Ovary (tissue), 7 donors: ENCODE measurements at regions not wholly inside any gene's neighbourhood (a gene's known extent, or its start where the extent isn't known, plus 50 kb on each side); places are given as distances from the start of the nearest gene placed in this dataset.
A peak's percentile ranks its signal among the peaks of the same experiment; 100 is the strongest.

Experiments
- DNase-seq, 5 donors: peaks; one replicate each; pipeline ENCODE4 v3.0.0-alpha.2; 2019 to 2020
- H3K27ac ChIP-seq, 2 donors: fragments of 200-600 bp; one replicate each; pipeline versions ENCODE4 v1.5.1 to v1.8.0; 2019 to 2022
- H3K27me3 ChIP-seq: fragments of 200-600 bp; one replicate; pipeline ENCODE4 v1.8.0; 2022
- H3K36me3 ChIP-seq: fragments of 200-600 bp; sonication (generic); one replicate; pipeline ENCODE4 v1.5.1; 2019
- H3K4me1 ChIP-seq: one replicate; pipeline ENCODE4 v1.8.1; 2013; ENCODE audit warnings: mild to moderate bottlenecking, moderate library complexity; ENCODE audit not compliant: insufficient read depth
- H3K4me3 ChIP-seq: fragments of 200-600 bp; sonication (generic); one replicate; pipeline ENCODE4 v1.5.1; 2017
- H3K9me3 ChIP-seq, 2 donors: fragments of 200-600 bp in 1 of 2; sonication (generic) in 1 of 2; one replicate each; pipeline versions ENCODE4 v1.5.1 to v1.8.1; 2013 to 2019; ENCODE audit warnings: mild to moderate bottlenecking in 1 of 2, moderate library complexity in 1 of 2
- EP300 ChIP-seq: sonication (generic); formaldehyde crosslinking; IDR thresholded peaks from one replicate; pipeline ENCODE4 v1.6.1; 2017; ENCODE audit warnings: antibody characterized with exemption
- POLR2A ChIP-seq: fragments of 450-650 bp; IDR thresholded peaks from one replicate; pipeline ENCODE4 v1.6.1; 2017; ENCODE audit warnings: antibody characterized with exemption, mild to moderate bottlenecking, moderate library complexity
- WGBS, 3 donors: extraction: QIAGEN DNeasy Blood & Tissue Kit in 1 of 3; methylation state at CpG; one replicate each; pipeline versions ENCODE4 v1.1.5 to v1.1.7; 2013 to 2017; 5-methylcytosine and 5-hydroxymethylcytosine counted together
- intact Hi-C, 4 donors: fragments of 100-400 bp; cut with DNase I; formaldehyde crosslinking; loops; one replicate each; pipeline versions ENCODE4 v1.11.0 to v1.15.1; 2022 to 2023
- TF ChIP-seq, protein P1 (sequence below), 3 donors: fragments of 450-650 bp in 2 of 3; fragments of 200-600 bp in 1 of 3; IDR thresholded peaks; one replicate each; pipeline versions ENCODE4 v1.5.1 to v1.8.0; 2016 to 2022; ENCODE audit warnings: antibody characterized with exemption in 3 of 3, mild to moderate bottlenecking in 1 of 3
- donor health status: DM: no; HTN: no; CAD: no; lungs with moderate emphysema.
- donor health status: DM: no; HTN: no; CAD: no.
- donor health status: Bipolar disorder and iron deficiency.
- donor health status: DM: no; HTN: no; CAD: no.
- donor health status: DM: yes; HTN: yes; CAD: no.

DNA sequence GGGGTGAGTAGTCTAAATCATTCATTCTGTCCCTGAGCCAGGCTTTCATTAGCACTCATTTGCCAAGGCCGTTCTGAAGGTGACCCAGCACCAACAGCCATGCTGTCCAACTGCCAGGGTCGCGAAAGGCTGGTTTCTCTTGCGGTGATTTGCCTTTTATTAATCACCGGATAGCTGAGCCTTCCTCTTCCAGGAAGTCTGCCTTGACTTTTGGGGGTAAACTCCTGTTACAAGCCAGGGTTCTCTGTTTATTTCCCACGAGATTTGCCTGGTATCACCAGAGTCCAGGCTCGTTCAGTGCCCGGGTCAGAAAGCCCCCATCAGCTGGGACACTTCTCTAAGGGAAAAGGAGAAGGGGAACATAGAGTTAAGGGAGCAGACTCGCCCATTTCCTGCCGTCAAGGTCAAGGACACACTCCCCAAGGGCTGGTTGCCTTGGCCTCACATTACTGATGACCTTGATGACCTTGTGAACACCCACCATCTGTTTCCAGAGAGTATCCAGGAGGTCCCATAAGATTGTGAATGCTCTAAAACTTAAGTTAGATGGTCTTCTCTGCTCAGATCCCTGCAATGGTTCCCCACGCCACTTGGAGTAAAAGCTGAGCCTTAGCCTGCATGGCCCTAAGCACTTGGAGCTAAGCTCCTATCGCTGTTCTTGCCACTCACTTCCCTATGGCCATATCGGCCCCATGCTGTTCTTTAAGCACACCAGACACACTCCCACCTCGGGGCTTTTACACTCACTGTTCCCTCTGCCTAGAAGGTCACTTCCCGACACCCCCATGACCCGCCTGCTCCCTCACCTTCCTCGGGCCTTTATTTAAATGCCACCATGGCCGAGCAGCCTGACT is 96.0 kb upstream of the EPCAM start:
- TF ChIP-seq, protein P1, sequence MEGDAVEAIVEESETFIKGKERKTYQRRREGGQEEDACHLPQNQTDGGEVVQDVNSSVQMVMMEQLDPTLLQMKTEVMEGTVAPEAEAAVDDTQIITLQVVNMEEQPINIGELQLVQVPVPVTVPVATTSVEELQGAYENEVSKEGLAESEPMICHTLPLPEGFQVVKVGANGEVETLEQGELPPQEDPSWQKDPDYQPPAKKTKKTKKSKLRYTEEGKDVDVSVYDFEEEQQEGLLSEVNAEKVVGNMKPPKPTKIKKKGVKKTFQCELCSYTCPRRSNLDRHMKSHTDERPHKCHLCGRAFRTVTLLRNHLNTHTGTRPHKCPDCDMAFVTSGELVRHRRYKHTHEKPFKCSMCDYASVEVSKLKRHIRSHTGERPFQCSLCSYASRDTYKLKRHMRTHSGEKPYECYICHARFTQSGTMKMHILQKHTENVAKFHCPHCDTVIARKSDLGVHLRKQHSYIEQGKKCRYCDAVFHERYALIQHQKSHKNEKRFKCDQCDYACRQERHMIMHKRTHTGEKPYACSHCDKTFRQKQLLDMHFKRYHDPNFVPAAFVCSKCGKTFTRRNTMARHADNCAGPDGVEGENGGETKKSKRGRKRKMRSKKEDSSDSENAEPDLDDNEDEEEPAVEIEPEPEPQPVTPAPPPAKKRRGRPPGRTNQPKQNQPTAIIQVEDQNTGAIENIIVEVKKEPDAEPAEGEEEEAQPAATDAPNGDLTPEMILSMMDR (IDR thresholded peaks at IDR 0.05): no peak
- TF ChIP-seq EP300: no peak
- TF ChIP-seq POLR2A: no peak
- Histone ChIP-seq H3K27me3 (no peaks in the 10 kb centered on the region), H3K9me3 (no peaks in the 10 kb centered on the region), H3K36me3 (no peaks in the 10 kb centered on the region), H3K27ac (no peak overlapping the region), H3K4me1 (peaks cover 3% of the 10 kb centered on the region), H3K4me3 (no peak overlapping the region)
- intact Hi-C loops: no loop called here
- no peak for DNase-seq
- 59 to 70% (median 65%) methylated on average over 18 of the region's 18 CpGs for WGBS, 3 donors

DNA sequence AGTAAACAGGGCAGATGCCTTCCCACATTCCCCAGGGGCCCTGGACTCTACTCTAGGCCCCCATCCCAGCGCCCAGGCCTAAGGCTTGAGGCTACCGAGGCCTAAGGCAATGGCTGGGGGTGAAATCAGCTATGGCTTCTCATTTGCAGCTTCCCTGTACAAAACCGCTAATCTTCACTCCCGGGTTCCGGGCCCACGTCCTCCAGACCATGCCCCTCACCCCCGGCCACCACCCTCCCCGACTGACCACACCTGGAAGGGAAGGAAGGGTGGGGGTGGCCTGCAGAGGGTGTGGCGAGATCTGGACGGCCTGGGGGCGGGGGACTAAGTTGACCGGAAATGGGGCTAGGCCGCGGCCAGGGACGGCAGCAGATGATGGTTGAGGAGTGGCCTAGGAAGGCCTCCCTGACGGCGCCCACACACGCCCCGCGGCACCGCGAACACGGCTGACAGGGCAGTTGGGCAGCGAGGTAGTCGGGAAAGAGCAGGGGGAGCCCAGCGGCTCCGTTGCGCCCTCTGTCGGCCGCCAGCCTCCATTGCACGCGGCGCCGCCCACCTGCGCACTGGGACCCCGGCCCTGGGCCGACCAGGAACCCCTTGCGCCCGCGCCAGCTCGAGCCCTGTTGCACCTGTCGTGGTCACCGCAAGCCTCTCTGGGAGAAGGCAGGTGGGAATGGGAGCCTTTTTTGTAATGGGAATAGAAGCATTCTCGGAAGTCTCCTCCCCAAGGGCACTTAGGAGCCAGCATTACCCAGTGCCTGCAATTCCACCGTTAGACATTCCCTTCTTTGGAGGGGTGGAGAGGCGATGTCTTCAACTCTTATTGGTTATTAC is 95.9 kb upstream of the CALM2 start:
- Histone ChIP-seq H3K27me3 (no peaks in the 10 kb centered on the region), H3K4me3 (peak overlapping the region; percentile 21), H3K27ac (no peak overlapping the region), H3K36me3 (no peaks in the 10 kb centered on the region), H3K4me1 (peaks cover 3% of the 10 kb centered on the region), H3K9me3 (no peaks in the 10 kb centered on the region)
- TF ChIP-seq POLR2A: no peak
- TF ChIP-seq, protein P1 (IDR thresholded peaks at IDR 0.05): peak; percentile 87 to 97 (median 94)
- DNase-seq: peak; percentile 58 to 82 (median 67)
- 11 to 15% (median 12%) methylated on average over 40 to 46 of the region's 46 CpGs for WGBS, 3 donors
- intact Hi-C loops: no loop called here

DNA sequence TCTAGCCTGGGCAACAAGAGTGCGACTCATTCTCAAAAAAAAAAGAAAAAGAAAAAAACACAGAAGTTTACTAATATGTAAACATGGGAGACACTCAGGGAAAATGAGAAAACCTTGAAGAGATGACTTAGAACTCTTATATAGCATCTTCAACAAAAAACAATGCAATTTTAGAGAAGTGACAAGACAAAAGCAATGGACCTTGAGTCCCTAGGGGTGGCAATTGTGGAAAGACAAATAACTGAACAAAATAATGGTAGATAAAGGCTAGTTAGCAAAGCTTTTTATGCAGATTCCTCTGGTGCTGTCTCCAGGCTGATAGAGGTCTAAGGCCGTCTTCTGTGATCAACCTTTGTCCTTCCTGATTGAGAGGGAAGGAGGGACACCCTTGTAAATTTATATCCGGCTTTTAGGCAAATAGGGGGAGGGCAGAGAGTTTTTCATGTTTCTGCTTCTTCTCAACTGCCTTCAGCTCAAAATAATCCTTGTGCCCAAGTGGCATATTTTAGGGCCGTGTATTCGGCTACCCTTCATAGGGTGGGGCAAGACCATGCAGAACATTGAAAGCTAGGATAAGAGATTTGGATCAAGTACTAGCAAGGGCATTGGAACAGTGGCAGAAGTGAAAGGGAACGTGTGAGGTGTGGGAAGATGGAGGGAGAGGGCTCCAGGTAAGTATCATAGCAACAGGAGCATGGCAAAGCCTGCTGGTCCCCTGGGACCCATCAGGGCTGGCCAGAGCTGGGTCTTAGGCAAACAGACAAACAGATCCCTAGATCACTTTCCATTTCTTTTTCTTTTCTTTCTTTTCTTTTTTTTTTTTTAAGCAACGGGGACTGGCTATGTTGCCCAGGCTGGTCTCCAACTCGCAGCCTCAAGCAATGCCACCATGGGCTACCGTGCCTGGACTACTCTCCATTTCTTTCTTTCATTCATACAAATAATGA is 95.0 kb upstream of the CALM2 start:
- TF ChIP-seq, protein P1 (IDR thresholded peaks at IDR 0.05): no peak
- no peak for TF ChIP-seq EP300
- no peak for TF ChIP-seq POLR2A
- 90 to 92% (median 91%) methylated on average over 9 of the region's 9 CpGs for WGBS, 3 donors
- Histone ChIP-seq H3K4me3 (no peak overlapping the region), H3K9me3 (no peaks in the 10 kb centered on the region), H3K4me1 (peaks cover 3% of the 10 kb centered on the region), H3K27ac (no peak overlapping the region), H3K36me3 (no peaks in the 10 kb centered on the region), H3K27me3 (no peaks in the 10 kb centered on the region)
- DNase-seq: no peak
- intact Hi-C loops: no loop called here

DNA sequence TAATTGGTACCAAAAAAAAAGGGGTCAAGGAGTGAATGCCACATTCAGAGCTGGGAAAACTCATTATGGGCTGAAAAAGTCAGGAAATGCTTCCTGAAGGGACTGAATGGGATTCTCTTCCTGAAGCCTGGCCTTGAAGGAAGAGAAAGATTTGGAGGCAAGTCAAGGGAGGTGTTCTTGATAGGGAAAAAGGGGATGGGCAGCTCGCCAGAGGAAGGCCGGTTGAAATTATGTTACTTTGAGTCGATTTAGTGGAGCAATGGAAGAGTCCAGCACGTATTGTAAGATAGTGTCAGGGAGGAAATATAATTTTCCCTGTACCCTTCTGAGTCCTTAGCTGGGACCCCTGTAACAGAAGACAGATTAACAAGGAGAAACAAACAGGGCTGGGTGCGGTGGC is 94.1 kb upstream of the CALM2 start:
- TF ChIP-seq EP300: no peak
- TF ChIP-seq POLR2A: no peak
- TF ChIP-seq, protein P1 (IDR thresholded peaks at IDR 0.05): no peak
- no peaks in the 10 kb centered on the region for H3K9me3 ChIP-seq
- peaks cover 3% of the 10 kb centered on the region for H3K4me1 ChIP-seq
- H3K27me3 ChIP-seq: no peaks in the 10 kb centered on the region
- H3K4me3 ChIP-seq: no peak overlapping the region
- intact Hi-C loops: no loop called here
- WGBS, 3 donors: 32 to 38% (median 33%) methylated on average over 5 of the region's 5 CpGs
- H3K36me3 ChIP-seq: no peaks in the 10 kb centered on the region
- peak; percentile 54 to 82 (median 69) for DNase-seq
- H3K27ac ChIP-seq: no peak overlapping the region
